PC-3 (cell line): ENCODE measurements at regions not wholly inside any gene's neighbourhood (a gene's known extent, or its start where the extent isn't known, plus 50 kb on each side); places are given as distances from the start of the nearest gene placed in this dataset.

ENCODE experiments used
- CTCF ChIP-seq: fragments of 300-600 bp; sonication (generic); conservative IDR thresholded peaks from 2 replicates; pipeline ENCODE4 v1.5.1; 2017; ENCODE audit warnings: antibody characterized with exemption, low read depth, mild to moderate bottlenecking, low read length
- EZH2 ChIP-seq: fragments of 300-600 bp; sonication (generic); IDR thresholded peaks from one replicate; pipeline ENCODE4 v1.6.1; 2017; ENCODE audit warnings: antibody characterized with exemption, mild to moderate bottlenecking, low read length; ENCODE audit not compliant: unreplicated experiment

- TF ChIP-seq CTCF: no peak
- TF ChIP-seq EZH2: no peak
Measured at GRCh38 chr18:72329533-72329932, 214.6 kb downstream of the CBLN2 start.
